Testis (tissue), 2 donors: ENCODE measurements at regions not wholly inside any gene's neighbourhood (a gene's known extent, or its start where the extent isn't known, plus 50 kb on each side); places are given as distances from the start of the nearest gene placed in this dataset.

ENCODE experiments used
- CTCF ChIP-seq, 3 experiments: fragments of 450-650 bp in 2 of 3; fragments of 200-600 bp in 1 of 3; sonication (generic) in 1 of 3; IDR thresholded peaks; one replicate each; pipeline ENCODE4 v1.5.1; 2016 to 2019; ENCODE audit warnings: antibody characterized with exemption in 3 of 3, mild to moderate bottlenecking in 2 of 3, moderate library complexity in 1 of 3
- POLR2A ChIP-seq: fragments of 450-650 bp; IDR thresholded peaks from one replicate; pipeline ENCODE4 v1.6.1; 2017; ENCODE audit warnings: antibody characterized with exemption, mild to moderate bottlenecking, moderate library complexity

DNA sequence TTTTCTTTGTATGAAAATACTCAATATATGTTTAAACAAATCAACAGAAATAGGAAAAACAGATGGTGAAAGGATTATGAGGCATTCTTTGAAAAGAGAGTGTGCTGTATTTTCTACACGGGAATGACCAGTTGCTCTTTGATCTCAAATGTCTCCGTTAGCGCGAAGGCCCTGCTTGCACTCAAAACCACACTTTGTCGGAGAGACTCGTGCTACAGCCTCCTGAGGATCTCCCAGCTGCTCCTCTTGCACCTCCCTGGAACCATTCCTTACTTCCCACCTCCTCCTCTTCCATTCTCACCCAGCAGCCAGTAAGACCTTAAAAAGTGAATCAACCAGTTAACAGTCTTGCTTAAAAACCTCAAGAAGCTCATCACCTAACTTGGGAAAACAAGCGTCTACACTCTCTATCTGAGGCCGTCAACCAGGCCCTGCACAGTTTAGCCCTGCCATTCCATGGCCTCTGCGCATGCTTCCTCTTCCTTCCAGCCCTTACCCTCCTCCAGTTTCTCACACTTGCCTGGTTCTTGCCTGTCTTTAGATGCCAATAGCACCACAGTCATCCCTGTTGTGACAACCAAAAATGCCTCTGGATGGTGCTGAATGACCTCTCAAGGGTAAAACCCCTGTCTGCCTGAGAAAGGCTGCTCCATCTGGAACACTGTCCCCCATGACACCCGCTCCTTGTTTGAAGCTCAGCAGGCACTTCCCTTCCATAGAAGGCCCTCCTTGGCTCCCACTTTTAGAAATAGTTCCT, 594.7 kb upstream of the WWC1 start:
- no peak for TF ChIP-seq CTCF (IDR thresholded peaks at IDR 0.05)
- TF ChIP-seq POLR2A = no peak
